ENCODE measurements at regions not wholly inside any gene's neighbourhood (a gene's known extent, or its start where the extent isn't known, plus 50 kb on each side); places are given as distances from the start of the nearest gene placed in this dataset.

GRCh38 chr2:215876937-215877238 is 136.5 kb downstream of the MREG start:
- Histone ChIP-seq H3K9me1 (ENCODE audit: control insufficient read depth, insufficient read depth, low read length) (no peaks in the 10 kb centered on the region), H3K4me2 (ENCODE audit: insufficient read depth, low read length) (no peak overlapping the region), H3K79me2 (ENCODE audit: control insufficient read depth, insufficient read depth, low read length) (no peaks in the 10 kb centered on the region), H3K4me1 (replicated peaks in 1 of 2; ENCODE audit: control insufficient read depth in 2 of 2, insufficient read depth in 2 of 2, low read length in 2 of 2) (peaks cover 0 to 3% of the 10 kb centered on the region in 2 experiments; a peak in 2 of 5 replicates), H3K27me3 (ENCODE audit: control insufficient read depth in 2 of 2, insufficient read depth in 2 of 2, low read length in 2 of 2) (no peaks in the 10 kb centered on the region), H3K36me3 (ENCODE audit: control insufficient read depth, insufficient read depth, low read length) (no peaks in the 10 kb centered on the region), H3K27ac (ENCODE audit: extremely low read depth, low read depth, low read length) (no peak overlapping the region), H4K20me1 (replicated peaks; ENCODE audit: control insufficient read depth, insufficient read depth, low read length) (no peaks in the 10 kb centered on the region), H3K9me3 (replicated peaks; ENCODE audit: control insufficient read depth, insufficient read depth, low read depth, low read length) (no peaks in the 10 kb centered on the region), H2AFZ (ENCODE audit: low read depth, low read length) (no peak overlapping the region), H3K4me3 (no peak overlapping the region), H3K9ac (ENCODE audit: insufficient read depth in 1 of 2, low read depth in 2 of 2, low read length in 2 of 2) (no peak overlapping the region)
- TF ChIP-seq GATA2 (CRISPR knock-in tag; IDR thresholded peaks at IDR 0.05) (no peak), GMEB1 (CRISPR knock-in tag; IDR thresholded peaks at IDR 0.05) (no peak), ETV6 (IDR thresholded peaks at IDR 0.05; ENCODE audit: borderline replicate concordance in 1 of 2, low read depth in 2 of 2, low read length in 1 of 2) (no peak), ETV6 (CRISPR knock-in tag; IDR thresholded peaks at IDR 0.05; ENCODE audit: borderline replicate concordance) (no peak), CAMTA2 (CRISPR knock-in tag; conservative IDR thresholded peaks at IDR 0.05) (no peak)
- TF ChIP-seq, protein P1, sequence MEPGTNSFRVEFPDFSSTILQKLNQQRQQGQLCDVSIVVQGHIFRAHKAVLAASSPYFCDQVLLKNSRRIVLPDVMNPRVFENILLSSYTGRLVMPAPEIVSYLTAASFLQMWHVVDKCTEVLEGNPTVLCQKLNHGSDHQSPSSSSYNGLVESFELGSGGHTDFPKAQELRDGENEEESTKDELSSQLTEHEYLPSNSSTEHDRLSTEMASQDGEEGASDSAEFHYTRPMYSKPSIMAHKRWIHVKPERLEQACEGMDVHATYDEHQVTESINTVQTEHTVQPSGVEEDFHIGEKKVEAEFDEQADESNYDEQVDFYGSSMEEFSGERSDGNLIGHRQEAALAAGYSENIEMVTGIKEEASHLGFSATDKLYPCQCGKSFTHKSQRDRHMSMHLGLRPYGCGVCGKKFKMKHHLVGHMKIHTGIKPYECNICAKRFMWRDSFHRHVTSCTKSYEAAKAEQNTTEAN (CRISPR knock-in tag; IDR thresholded peaks at IDR 0.05), result no peak
- intact Hi-C loops (cut with micrococcal nuclease) (no loop called here), in situ Hi-C loops (cut with MboI) (no loop called here)
- ChIA-PET CTCF (ENCODE audit: low intra/inter-chr PET ratio) (no interaction called here), POLR2A (no interaction called here)
- 17% methylated on average over 1 of the region's 1 CpG for WGBS (ENCODE audit: insufficient coverage, low coverage, missing lambda C conversion rate)
- FAIRE-seq (no peak), DNase-seq (ENCODE audit: extremely low read depth in 1 of 4, low spot score in 3 of 4) (no peak), ATAC-seq (no peak)
- BruUV-seq (replicated peaks), result no TSS peak
